Amniotic stem cell (primary cell): ENCODE measurements at regions not wholly inside any gene's neighbourhood (a gene's known extent, or its start where the extent isn't known, plus 50 kb on each side); places are given as distances from the start of the nearest gene placed in this dataset.

Experiments used
- DNase-seq: peaks from one replicate; lab custom pipeline; 2025; lab: John Stamatoyannopoulos, UW

DNA sequence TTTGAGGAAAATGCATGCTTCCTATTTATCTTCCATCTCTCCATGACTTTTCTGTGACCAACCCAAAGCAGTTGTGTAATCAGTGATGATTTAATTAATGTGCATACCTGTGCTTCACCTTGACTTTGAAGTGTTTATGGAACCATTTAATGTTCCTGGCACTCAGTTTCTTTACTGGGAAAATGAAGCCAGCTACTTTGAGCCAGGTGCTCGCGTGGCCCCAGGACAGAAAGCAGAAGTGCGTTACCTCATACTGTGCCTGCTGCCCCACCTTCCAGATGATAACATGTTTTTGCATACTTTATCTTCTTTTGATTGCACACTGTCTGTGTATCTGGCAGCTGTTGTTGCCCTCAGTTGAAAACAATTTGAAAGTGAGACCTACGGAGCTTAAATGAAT lies 61.3 kb downstream of the PMAIP1 start:
- no peak for DNase-seq

DNA sequence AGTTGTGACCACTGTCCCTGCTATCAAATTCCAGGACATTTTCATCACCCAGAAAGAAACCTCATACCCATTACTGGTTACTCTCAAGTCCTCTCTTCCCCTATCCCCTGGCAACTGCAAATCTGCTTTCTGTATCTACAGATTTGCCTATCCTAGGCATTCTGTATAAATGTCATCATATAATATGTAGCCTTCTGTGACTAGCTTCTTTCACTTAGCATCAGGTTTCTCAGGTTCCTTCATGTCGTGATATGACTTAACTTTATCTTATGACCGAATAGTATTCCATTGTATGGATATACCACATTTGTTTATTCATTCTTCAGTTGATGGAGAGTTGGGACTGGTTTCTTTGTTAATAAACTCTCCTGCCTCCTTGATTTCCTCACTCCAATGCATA lies 60.5 kb downstream of the PMAIP1 start:
- no peak for DNase-seq

DNA sequence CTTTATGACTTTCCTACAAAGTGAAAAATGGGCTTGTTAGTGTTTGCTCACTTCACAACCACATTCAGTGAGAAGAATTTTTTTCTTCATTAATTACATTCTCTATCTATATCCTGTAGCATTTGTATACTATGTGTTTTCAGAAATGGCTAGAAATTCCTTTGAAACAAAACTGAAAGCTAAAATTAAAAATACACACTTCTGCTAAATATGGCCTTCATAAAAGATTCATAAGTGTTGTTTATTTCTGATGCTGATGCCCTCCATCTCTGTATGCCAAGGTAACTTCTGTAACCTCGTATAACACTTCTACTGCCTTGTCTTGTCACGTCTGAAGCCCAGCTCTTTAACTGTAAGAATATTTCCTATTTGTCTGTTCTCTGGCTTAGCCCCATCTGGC lies 59.8 kb downstream of the PMAIP1 start:
- no peak for DNase-seq

DNA sequence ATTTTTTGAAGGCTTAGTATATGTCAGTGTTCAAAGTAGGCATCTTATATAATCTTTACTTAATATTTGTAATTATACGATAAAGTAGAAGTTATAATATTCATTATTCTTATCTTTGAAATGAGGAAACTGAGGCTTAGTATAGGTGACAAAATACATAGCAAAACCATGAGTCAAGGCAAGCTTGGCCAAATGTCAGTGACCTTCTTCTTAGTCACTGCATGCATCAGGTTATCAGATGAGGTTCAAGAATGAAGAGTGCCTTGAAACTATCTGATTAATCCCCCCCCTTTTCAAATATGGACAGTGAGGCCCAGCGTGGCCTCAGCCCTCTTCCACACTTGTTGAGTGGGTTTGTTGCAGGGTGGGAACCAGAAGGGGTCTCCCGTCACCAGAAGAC lies 59.3 kb downstream of the PMAIP1 start:
- DNase-seq: no peak

DNA sequence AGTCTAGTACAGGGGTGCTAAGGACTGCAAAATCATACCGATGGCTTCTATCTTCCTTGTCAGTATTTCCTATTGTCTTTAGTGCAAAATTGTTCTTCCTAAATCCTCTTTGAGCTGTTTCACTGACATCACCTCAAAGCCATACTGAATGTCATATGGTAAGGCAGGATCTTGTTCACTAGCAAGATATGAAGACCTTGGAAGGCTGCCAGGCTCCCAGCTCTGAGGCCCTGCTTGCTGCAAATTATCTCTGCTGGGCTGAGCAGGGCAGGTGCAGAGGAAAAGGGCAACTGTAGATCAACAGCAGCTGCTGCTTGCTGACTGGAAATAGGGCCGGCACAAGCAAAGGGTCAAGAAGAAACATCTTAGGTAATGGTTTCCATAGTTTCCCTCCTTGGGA lies 58.2 kb downstream of the PMAIP1 start:
- peak; percentile 30 for DNase-seq

DNA sequence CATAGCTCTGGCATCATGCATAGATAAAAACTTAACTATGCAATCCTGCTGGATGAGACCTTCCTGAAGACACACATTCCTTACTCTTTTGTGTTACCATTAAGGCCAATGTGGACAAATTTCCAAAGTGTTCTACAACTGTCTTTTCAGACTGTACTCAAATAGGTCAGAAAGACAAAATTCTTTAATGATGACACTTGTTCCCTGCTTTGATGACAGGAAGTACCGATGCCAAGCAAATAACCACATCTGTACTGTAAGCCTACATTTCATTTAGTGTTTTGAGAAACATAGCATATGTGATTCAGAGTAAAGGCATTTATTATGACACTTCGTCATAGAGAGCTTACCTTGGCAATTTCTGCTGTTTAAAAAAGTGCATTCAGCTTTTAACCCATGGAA lies 55.0 kb downstream of the PMAIP1 start:
- peak; percentile 3 for DNase-seq

DNA sequence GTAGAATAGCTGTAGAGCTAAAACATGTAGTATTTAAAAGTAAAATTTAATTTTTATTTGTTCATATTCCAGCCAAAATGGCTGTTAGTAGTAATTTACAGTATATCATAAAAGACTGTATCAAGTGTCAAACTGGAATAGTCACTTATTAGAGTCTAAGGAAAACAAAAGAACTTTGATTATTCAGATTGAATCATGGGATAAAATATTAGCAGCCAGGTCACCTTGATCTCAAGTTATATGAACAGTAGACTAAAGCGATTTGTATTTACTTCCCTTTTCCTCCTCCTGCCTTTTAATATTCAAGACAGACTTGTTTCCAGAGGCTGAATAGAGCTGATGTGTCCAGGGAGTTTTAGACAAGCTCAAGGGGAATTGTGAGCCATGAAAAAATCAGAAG lies 54.4 kb downstream of the PMAIP1 start:
- no peak for DNase-seq
